H1 (cell line): ENCODE measurements at regions not wholly inside any gene's neighbourhood (a gene's known extent, or its start where the extent isn't known, plus 50 kb on each side); places are given as distances from the start of the nearest gene placed in this dataset.

ENCODE experiments used
- CTCF ChIA-PET: fragments of 300-600 bp; sonication (Branson Sonifier 250); formaldehyde crosslinking; loops from one replicate; lab custom pipeline; 2021; ENCODE audit not compliant: partially characterized antibody; lab: Charles Lee
- POLR2A ChIA-PET: fragments of 300-600 bp; sonication (Branson Sonifier 250); formaldehyde crosslinking; loops from one replicate; lab custom pipeline; 2021; ENCODE audit warnings: inconsistent platforms; ENCODE audit not compliant: partially characterized antibody; lab: Charles Lee
- DNase-seq, 2 experiments: peaks; one replicate each; pipeline versions ENCODE4 v3.0.0 to v3.0.0-alpha.2; 2010 to 2022; ENCODE audit warnings: low spot score in 2 of 2, low read depth in 1 of 2, mixed read lengths in 1 of 2
- FAIRE-seq: peaks from 2 replicates; lab custom pipeline; 2011; peaks lifted over from hg19 to GRCh38; lab: Jason Lieb, UNC
- H2AFZ ChIP-seq: 2 replicates; pipeline ENCODE4 v1.8.1; 2012; ENCODE audit warnings: low read length, inconsistent platforms
- H2AK5ac ChIP-seq: 2 replicates; pipeline ENCODE4 v1.6.1; 2013; ENCODE audit warnings: low read depth, low read length
- H2BK120ac ChIP-seq: replicated peaks from 2 replicates; pipeline ENCODE3; 2013; ENCODE audit warnings: low read depth, low read length, inconsistent platforms
- H2BK12ac ChIP-seq: 2 replicates; pipeline ENCODE4 v1.6.1; 2013; ENCODE audit warnings: low read depth, low read length
- H2BK15ac ChIP-seq: 2 replicates; pipeline ENCODE4 v1.6.1; 2013; ENCODE audit warnings: low read length
- H2BK20ac ChIP-seq: 2 replicates; pipeline ENCODE4 v1.6.1; 2013; ENCODE audit warnings: low read length
- H2BK5ac ChIP-seq: 2 replicates; pipeline ENCODE4 v1.6.1; 2013; ENCODE audit warnings: low read depth, low read length
- H3K14ac ChIP-seq: 2 replicates; pipeline ENCODE4 v1.6.1; 2013; ENCODE audit warnings: inconsistent platforms; ENCODE audit not compliant: insufficient read length
- H3K18ac ChIP-seq: 2 replicates; pipeline ENCODE4 v1.6.1; 2013; ENCODE audit warnings: low read length; ENCODE audit errors: extremely low read depth
- H3K23ac ChIP-seq: 2 replicates; pipeline ENCODE4 v1.6.1; 2013; ENCODE audit warnings: inconsistent platforms; ENCODE audit not compliant: insufficient read length
- H3K23me2 ChIP-seq: 2 replicates; pipeline ENCODE4 v1.6.1; 2013; ENCODE audit warnings: low read depth, low read length
- H3K27ac ChIP-seq: 2 replicates; pipeline ENCODE4 v1.6.1; 2011; ENCODE audit warnings: low read depth, low read length, inconsistent platforms
- H3K27me3 ChIP-seq, 4 experiments: replicated peaks in 1 of 4; 1 replicate in 1 of 4; 2 replicates in 3 of 4; pipeline versions ENCODE4 v1.6.1 to v1.8.1; 2011 to 2013; ENCODE audit warnings: low read length in 3 of 4, mild to moderate bottlenecking in 3 of 4, inconsistent platforms in 2 of 4, mixed read lengths in 2 of 4, moderate library complexity in 1 of 4; ENCODE audit not compliant: control insufficient read depth in 3 of 4, insufficient read depth in 3 of 4; ENCODE audit errors: extremely low read depth in 1 of 4
- H3K36me3 ChIP-seq, 4 experiments: 2 replicates each; pipeline versions ENCODE4 v1.6.1 to v1.8.1; 2011 to 2013; ENCODE audit warnings: mild to moderate bottlenecking in 4 of 4, low read length in 3 of 4, moderate library complexity in 2 of 4, control low read depth in 1 of 4, inconsistent platforms in 1 of 4; ENCODE audit not compliant: insufficient read depth in 4 of 4, control insufficient read depth in 2 of 4
- H3K4ac ChIP-seq: replicated peaks from 2 replicates; pipeline ENCODE3; 2013; ENCODE audit warnings: low read length, low read depth, mixed read lengths, inconsistent platforms; ENCODE audit not compliant: insufficient read length
- H3K4me1 ChIP-seq, 4 experiments: replicated peaks in 1 of 4; 1 replicate in 1 of 4; 2 replicates in 3 of 4; pipeline versions ENCODE4 v1.6.1 to v1.8.1; 2011 to 2013; ENCODE audit warnings: low read length in 3 of 4, inconsistent platforms in 2 of 4, mixed read lengths in 1 of 4; ENCODE audit not compliant: insufficient read depth in 4 of 4, control insufficient read depth in 3 of 4
- H3K4me2 ChIP-seq, 2 experiments: 2 replicates each; pipeline versions ENCODE4 v1.6.1 to v1.8.1; 2011 to 2013; ENCODE audit warnings: low read depth in 2 of 2, low read length in 2 of 2, control low read depth in 1 of 2, inconsistent platforms in 1 of 2, mild to moderate bottlenecking in 1 of 2; ENCODE audit not compliant: insufficient read depth in 1 of 2
- H3K4me3 ChIP-seq, 4 experiments: fragments of 200-600, 300-600 bp in 1 of 4; sonication (generic), shearing (Covaris generic), sonication (Bioruptor Twin) in 1 of 4; 2 replicates each; pipeline versions ENCODE4 v1.5.1 to v1.8.1; 2011 to 2016; ENCODE audit warnings: low read length in 4 of 4, low read depth in 3 of 4, control low read depth in 2 of 4, inconsistent platforms in 2 of 4, mild to moderate bottlenecking in 2 of 4, mixed read lengths in 1 of 4, moderate library complexity in 1 of 4; ENCODE audit not compliant: insufficient read depth in 2 of 4; ENCODE audit errors: extremely low read depth in 1 of 4
- H3K56ac ChIP-seq: replicated peaks from 2 replicates; pipeline ENCODE3; 2013; ENCODE audit warnings: low read depth, mild to moderate bottlenecking, mixed read lengths, low read length, inconsistent platforms; ENCODE audit not compliant: insufficient read length
- H3K79me1 ChIP-seq: 2 replicates; pipeline ENCODE4 v1.6.1; 2013; ENCODE audit warnings: low read depth, low read length, control low read depth
- H3K79me2 ChIP-seq, 2 experiments: 2 replicates each; pipeline versions ENCODE4 v1.6.1 to v1.8.1; 2012 to 2013; ENCODE audit warnings: low read length in 2 of 2, mild to moderate bottlenecking in 2 of 2, inconsistent platforms in 1 of 2; ENCODE audit not compliant: insufficient read depth in 2 of 2, control insufficient read depth in 1 of 2
- H3K9ac ChIP-seq, 4 experiments: replicated peaks in 1 of 4; 1 replicate in 1 of 4; 2 replicates in 3 of 4; pipeline versions ENCODE4 v1.6.1 to v1.8.1; 2011 to 2013; ENCODE audit warnings: low read depth in 3 of 4, low read length in 3 of 4, control low read depth in 2 of 4, mild to moderate bottlenecking in 2 of 4, moderate library complexity in 2 of 4, inconsistent platforms in 1 of 4; ENCODE audit errors: extremely low read depth in 1 of 4
- H3K9me3 ChIP-seq, 2 experiments: 2 replicates each; pipeline versions ENCODE4 v1.6.1 to v1.8.1; 2012 to 2013; ENCODE audit warnings: mild to moderate bottlenecking in 2 of 2, moderate library complexity in 2 of 2, control low read depth in 1 of 2, inconsistent platforms in 1 of 2, low read depth in 1 of 2, low read length in 1 of 2, mixed read lengths in 1 of 2; ENCODE audit not compliant: insufficient read depth in 2 of 2
- H4K20me1 ChIP-seq, 2 experiments: replicated peaks in 1 of 2; 2 replicates each; pipeline versions ENCODE3 to v1.8.1; 2011 to 2013; ENCODE audit warnings: inconsistent platforms in 2 of 2, low read length in 2 of 2, mild to moderate bottlenecking in 1 of 2; ENCODE audit not compliant: insufficient read depth in 2 of 2, control insufficient read depth in 1 of 2
- H4K5ac ChIP-seq: 2 replicates; pipeline ENCODE4 v1.6.1; 2013; ENCODE audit warnings: low read length, low read depth, mixed read lengths, inconsistent platforms; ENCODE audit not compliant: insufficient read length
- H4K8ac ChIP-seq: 2 replicates; pipeline ENCODE4 v1.8.0; 2013; ENCODE audit warnings: mild to moderate bottlenecking, moderate library complexity, low read length, inconsistent platforms; ENCODE audit not compliant: insufficient read depth; ENCODE audit errors: extremely low read depth
- H4K91ac ChIP-seq: replicated peaks from 2 replicates; pipeline ENCODE3; 2013; ENCODE audit warnings: low read length, mixed read lengths, inconsistent platforms; ENCODE audit not compliant: insufficient read length
- BRCA1 ChIP-seq: IDR thresholded peaks from 2 replicates; pipeline ENCODE4 v1.6.1; 2012; ENCODE audit warnings: low read depth, low read length, improper control_type of control experiment
- CHD2 ChIP-seq: IDR thresholded peaks from 2 replicates; pipeline ENCODE4 v1.6.1; 2012; ENCODE audit warnings: low read length, improper control_type of control experiment
- KDM4A ChIP-seq: IDR thresholded peaks from one replicate; pipeline ENCODE4 v1.7.1; 2012; ENCODE audit warnings: low read depth, mild to moderate bottlenecking, moderate library complexity, low read length, inconsistent platforms; ENCODE audit not compliant: severe bottlenecking
- KDM5A ChIP-seq: fragments of 200-600 bp; IDR thresholded peaks from 2 replicates; pipeline ENCODE4 v1.7.1; 2012; ENCODE audit warnings: mild to moderate bottlenecking, low read length, inconsistent platforms, mixed read lengths
- POLR2AphosphoS5 ChIP-seq: IDR thresholded peaks from 2 replicates; pipeline ENCODE4 v1.6.1; 2011; ENCODE audit warnings: low read depth, low read length
- RAD21 ChIP-seq, 2 experiments: IDR thresholded peaks in 1 of 2; conservative IDR thresholded peaks in 1 of 2; 2 replicates each; pipeline ENCODE4 v1.6.1; 2011; ENCODE audit warnings: low read depth in 2 of 2, low read length in 2 of 2, improper control_type of control experiment in 1 of 2, inconsistent platforms in 1 of 2, mild to moderate bottlenecking in 1 of 2, moderate library complexity in 1 of 2
- RBBP5 ChIP-seq: IDR thresholded peaks from 2 replicates; pipeline ENCODE4 v1.7.1; 2012; ENCODE audit warnings: low read depth, mild to moderate bottlenecking, inconsistent platforms, low read length, moderate library complexity, borderline replicate concordance
- SIN3A ChIP-seq, 2 experiments: IDR thresholded peaks in 1 of 2; conservative IDR thresholded peaks in 1 of 2; 2 replicates each; pipeline ENCODE4 v1.6.1; 2011 to 2012; ENCODE audit warnings: low read length in 2 of 2, improper control_type of control experiment in 1 of 2, low read depth in 1 of 2, mild to moderate bottlenecking in 1 of 2
- TAF7 ChIP-seq: optimal IDR thresholded peaks from 2 replicates; pipeline ENCODE3; 2011; ENCODE audit warnings: low read depth, mild to moderate bottlenecking, inconsistent platforms, low read length, moderate library complexity, borderline replicate concordance
- TCF12 ChIP-seq: IDR thresholded peaks from 2 replicates; pipeline ENCODE4 v1.6.1; 2011; ENCODE audit warnings: low read depth, mild to moderate bottlenecking, low read length
- ZNF274 ChIP-seq: IDR thresholded peaks from 2 replicates; pipeline ENCODE4 v1.7.0; 2012; ENCODE audit warnings: low read length, borderline replicate concordance; ENCODE audit errors: extremely low read depth
- WGBS, 2 experiments: shearing (Covaris generic) in 1 of 2; methylation state at CpG; one replicate each; pipeline versions ENCODE4 v1.1.6 to v1.1.7; 2013 to 2015; ENCODE audit warnings: low lambda C conversion rate in 2 of 2, mixed read lengths in 2 of 2, inconsistent platforms in 1 of 2, low coverage in 1 of 2, missing lambda C conversion rate in 1 of 2; ENCODE audit not compliant: insufficient replicate concordance in 2 of 2, insufficient coverage in 1 of 2, insufficient read length in 1 of 2; ENCODE audit errors: extremely low coverage in 1 of 2, missing lambda C conversion rate in 1 of 2; 5-methylcytosine and 5-hydroxymethylcytosine counted together

- Histone ChIP-seq H4K20me1 (no peaks in the 10 kb centered on the region), H3K23ac (no peak overlapping the region), H2AFZ (no peak overlapping the region), H3K79me2 (no peaks in the 10 kb centered on the region), H2BK20ac (no peak overlapping the region), H3K9me3 (no peaks in the 10 kb centered on the region), H2AK5ac (no peak overlapping the region), H3K36me3 (no peaks in the 10 kb centered on the region), H3K9ac (no peak overlapping the region), H4K8ac (no peak overlapping the region), H2BK5ac (no peak overlapping the region), H2BK120ac (no peak overlapping the region), H3K14ac (no peak overlapping the region), H2BK12ac (no peak overlapping the region), H3K4me3 (no peak overlapping the region), H3K79me1 (no peaks in the 10 kb centered on the region), H3K4ac (no peak overlapping the region), H4K91ac (no peak overlapping the region), H4K5ac (no peak overlapping the region), H3K4me2 (no peak overlapping the region), H3K56ac (no peak overlapping the region), H3K27ac (no peak overlapping the region), H3K18ac (no peak overlapping the region), H3K27me3 (no peaks in the 10 kb centered on the region), H3K23me2 (no peaks in the 10 kb centered on the region), H3K4me1 (0 out of 7 replicates have a peak, but pooled peaks cover 0 to 2% (median 0%) of the 10 kb centered on the region in 4 experiments), H2BK15ac (no peak overlapping the region)
- ChIA-PET POLR2A (interaction anchor here (0.6 kb wide), 1 partner anchor 12 kb away, joined by 4 read pairs; no protein-coding TSS in a partner anchor), CTCF (interaction anchor here (0.6 kb wide), 1 partner anchor 1260 kb away, joined by 3 read pairs; no protein-coding TSS in a partner anchor)
- no peak for TF ChIP-seq BRCA1
- no peak for TF ChIP-seq CHD2
- no peak for TF ChIP-seq TAF7
- no peak for TF ChIP-seq RAD21 (IDR thresholded peaks at IDR 0.05 in 1 of 2, conservative IDR thresholded peaks at IDR 0.05 in 1 of 2; ENCODE audit: low read depth in 2 of 2, low read length in 2 of 2)
- TF ChIP-seq TCF12 = no peak
- TF ChIP-seq SIN3A (conservative IDR thresholded peaks at IDR 0.05 in 1 of 2, IDR thresholded peaks at IDR 0.05 in 1 of 2; ENCODE audit: low read depth in 1 of 2, low read length in 2 of 2) = no peak
- TF ChIP-seq RBBP5 = no peak
- no peak for TF ChIP-seq KDM4A
- no peak for TF ChIP-seq ZNF274
- TF ChIP-seq KDM5A = no peak
- no peak for TF ChIP-seq POLR2AphosphoS5
- WGBS, 2 experiments = 96% methylated on average over 3 of the region's 3 CpGs; no CpG with 5 or more reads in 1 of the 2 experiments
- no peak for FAIRE-seq
- no peak for DNase-seq
These were observed 671.4 kb downstream of the ZNF674 start for GRCh38 chrX:45873781-45874180.
